DMS114 treated with DMSO at 0.1 percent for 48 hours (cell line): ENCODE measurements at regions not wholly inside any gene's neighbourhood (a gene's known extent, or its start where the extent isn't known, plus 50 kb on each side); places are given as distances from the start of the nearest gene placed in this dataset.
"Not testable (repeated sequence)": the region's sequence is repeated elsewhere in the genome, so short reads cannot be mapped to it uniquely, and the experiment has no call there.

ENCODE experiments used
- DNase-seq: peaks from one replicate; lab custom pipeline; 2025; ENCODE audit not compliant: unreplicated experiment; lab: John Stamatoyannopoulos, UW

DNA sequence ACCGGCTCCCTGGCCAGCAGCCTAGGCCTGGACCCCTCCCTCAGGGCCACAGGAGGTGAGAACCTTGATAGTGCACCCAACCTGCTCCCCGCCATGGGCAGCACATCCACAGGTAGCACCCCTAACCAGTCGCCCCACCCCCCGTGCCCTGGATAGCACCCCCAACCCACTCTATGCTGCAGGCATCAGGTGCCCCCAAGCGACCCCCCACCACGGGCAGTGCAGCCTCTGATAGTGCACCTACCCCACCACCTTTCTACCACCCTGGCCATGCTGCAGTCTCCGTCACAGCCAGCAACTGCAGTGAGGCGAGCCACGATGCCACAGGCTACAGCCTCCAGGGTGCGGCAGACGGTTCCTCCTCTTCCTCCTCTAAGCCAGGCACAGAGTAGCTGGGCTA is 55.6 kb downstream of the SOWAHC start:
- no peak for DNase-seq

DNA sequence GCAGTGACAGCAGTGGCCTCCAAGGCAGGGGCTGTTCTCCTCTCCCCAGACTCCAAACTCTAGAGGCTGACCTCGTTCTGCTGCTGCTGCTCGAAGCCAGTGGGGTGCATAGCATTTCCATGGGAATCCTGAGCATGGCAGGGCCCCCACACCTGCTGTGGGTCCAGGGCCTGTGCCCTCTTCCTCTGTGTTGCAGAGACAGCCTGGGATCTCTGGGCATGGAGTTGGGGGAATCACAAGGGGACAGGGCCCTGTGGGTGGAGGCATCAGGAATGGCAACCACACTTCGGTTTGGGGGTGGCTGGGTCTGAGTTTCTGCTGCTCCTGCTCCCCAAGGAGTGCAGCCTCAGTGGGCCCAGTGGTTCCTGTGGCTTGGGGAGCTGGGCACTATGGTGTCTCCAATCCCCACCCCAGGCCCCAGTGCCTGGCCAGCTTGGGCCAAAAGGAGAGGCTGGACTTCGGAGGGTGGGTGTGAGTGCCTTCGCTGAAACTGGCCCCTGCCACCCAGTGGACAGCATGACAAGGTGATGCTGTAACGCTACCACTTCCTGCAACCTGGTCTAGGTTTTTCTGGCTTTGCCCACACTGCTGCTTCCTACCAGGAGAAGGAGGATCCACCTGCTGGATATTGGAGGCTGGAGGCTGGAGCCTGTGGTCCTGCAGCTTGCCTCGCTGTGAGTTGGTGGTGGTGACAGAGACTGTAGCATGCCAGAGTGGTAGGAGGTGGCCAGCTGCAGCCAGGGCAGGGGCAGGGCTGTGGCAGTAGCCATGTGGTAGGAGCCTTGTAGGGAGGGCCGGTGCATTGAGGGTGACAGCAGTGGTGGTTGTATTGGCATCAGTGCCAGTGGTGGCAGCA is 56.6 kb downstream of the SOWAHC start:
- DNase-seq, result no peak

DNA sequence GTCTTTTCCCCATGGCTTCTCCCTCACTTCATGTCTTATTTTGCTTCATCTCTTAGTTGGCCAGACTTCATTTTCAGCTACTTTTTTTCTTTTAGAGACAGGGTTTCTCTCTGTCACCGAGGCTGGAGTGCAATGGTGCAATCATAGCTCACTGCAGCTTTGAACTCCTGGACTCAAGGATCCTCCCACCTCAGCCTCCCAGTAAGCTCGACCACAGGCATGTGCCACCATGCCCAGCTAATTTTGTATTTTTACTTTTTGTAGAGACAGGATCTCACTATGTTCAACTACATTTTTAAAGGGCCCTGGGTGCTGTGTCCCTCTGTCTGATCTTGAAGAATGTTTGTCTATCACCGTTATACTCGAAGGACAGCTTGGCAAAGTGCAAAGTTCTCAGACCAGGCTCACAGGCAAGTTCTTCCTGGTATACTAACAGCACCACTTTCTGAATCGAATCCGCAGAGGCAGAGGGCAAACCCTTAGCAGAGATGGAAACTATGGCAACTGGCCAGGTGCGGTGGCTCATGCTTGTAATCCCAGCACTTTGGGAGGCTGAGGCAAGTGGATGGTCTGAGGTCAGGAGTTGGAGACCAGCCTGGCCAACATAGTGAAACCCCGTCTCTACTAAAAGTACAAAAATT is 60.9 kb downstream of the SOWAHC start:
- DNase-seq, result no peak

DNA sequence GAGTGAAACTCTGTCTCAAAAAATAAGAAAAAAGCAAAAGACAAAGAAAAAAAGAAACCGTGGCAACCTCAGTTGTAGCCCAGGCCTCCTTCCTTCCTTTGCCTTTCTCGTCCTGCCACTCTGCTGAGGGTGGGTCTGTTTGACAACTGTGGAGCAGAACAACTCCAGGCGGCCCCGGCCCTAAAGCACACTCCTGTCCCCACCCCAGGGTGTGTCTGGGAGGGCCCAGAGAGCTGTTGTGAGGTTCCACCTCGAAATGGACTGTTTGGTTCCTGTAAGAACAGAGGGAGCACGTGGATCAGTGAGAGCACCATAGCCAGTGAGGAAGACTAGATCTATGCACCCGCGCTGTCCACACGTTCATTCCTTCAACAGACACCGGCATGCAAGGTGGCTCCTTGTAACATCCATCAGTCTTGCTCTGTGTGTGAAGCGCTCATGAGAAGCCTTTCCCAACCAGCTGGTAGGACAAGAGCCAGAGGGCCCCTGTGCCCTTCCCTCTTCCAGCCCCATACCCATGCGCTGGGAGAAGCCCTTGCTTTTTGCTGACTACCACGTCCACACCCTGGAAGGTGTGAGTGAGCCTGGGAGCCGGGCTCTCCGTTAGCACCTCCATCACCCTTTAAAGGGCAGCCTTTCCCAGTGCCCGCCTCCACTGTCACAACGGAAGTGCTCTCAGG is 61.6 kb downstream of the SOWAHC start:
- DNase-seq, result no peak

DNA sequence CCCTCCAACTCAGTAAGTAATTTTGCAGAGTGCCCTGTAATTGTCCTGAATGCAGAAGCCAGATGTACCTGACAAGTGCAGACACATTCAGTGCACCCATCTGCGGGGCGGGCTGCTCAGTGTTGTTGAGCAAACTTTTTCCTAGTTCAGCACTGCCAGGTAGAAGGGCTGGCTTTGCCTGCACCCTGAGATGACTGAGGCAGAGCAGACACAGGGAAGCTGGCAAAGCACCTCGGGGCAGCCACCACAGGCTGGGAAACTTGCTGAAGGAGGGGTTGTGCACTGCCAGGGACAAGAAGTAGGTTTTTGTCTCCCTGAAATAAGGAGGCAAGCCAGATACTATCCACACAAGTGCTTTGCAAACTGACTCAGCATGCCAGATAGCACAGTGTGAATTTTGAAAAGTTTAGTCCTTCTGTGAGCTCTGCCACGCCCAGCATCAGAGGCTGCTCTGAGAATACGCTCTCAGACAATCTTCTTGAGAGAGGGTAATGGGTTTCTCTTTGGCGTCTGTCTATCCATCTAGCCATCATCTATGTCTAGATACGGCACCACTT is 62.3 kb downstream of the SOWAHC start:
- no peak for DNase-seq

DNA sequence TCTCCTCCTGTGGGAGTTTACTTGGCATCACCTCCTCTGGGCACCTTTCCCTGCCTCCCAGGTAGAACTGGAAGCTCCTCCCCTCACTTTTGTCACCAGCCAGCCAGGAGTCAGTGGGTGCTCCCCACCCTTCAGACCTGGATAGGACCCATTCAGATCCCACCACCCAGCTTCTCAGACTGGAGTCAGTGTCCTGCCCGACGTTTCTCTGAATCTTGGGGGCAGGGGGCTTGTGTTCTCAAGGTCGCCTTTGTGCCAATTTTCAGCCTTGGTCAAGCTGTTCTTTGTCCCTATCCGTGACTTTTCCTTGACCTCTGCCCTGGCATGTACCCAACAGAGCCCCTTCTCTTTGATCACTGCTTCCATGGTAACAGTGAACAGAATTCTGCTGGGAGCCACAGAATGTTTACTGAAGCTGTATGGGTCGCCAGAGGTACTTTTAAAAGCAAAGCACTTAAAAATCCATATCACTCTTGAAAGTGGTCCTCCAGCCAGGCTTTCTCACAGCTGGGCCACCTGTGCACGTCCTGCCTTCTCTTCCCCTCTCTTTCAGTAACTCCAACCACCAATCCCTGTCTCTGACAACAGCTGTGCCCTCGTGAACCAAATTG is 63.1 kb downstream of the SOWAHC start:
- not testable (repeated sequence) for DNase-seq

DNA sequence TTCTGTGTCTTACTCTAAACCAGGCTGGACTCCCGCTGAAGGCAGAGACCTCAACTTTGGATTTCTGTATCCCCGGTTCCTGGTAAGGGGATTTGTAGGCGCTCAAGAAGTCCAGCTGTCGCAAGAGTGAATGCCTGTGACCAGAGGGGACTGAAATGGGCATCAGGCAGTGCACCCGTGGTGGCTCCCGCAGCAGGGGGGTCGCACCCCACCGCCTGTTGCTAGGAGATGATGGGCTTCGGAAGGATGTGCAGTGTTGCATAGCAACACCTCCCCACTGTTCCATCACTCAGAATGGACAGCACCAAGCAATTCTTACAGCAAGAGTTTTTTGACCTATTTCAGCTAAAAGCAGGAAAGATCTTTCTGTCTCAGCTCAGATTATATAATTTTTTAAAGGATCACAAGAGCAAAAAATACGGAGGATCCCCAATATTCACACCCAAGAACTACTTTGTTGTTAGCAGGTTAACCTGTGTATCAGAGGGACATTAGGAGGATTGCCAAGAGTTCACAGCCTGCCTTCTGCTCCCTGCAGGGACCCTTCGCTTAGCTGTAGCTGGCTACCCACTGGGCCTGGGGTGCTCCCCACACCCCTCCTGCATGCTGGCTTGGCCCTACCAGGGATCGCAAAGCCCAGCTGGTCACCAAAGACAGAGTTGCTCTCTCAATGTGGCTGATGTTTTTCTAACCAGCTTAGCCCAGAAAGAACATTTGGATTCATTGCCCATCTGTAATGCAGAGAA is 63.8 kb downstream of the SOWAHC start:
- DNase-seq, result no peak

DNA sequence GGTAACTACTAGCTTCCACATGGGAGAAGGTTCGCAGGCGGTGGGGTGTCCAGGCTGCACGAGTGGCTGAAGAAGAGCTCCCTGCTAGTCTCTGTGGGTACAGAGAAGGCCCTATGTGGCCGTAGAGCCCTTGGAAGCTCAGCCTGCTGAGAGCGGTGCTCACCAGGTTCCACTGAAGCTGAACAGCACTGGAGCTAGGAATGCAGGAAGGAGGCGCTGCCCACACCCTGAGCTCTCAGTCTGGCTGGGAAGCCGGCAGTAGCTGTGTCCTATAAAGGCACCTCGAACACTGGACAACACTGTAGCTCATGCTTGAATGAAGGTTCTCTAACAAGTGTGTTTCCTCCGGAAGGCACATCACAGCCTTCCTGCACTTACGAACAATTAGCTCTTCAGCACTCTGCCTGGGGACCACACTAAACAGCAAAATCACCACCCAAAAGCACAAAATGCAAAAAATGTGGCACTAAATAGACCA is 64.6 kb downstream of the SOWAHC start:
- not testable (repeated sequence) for DNase-seq

DNA sequence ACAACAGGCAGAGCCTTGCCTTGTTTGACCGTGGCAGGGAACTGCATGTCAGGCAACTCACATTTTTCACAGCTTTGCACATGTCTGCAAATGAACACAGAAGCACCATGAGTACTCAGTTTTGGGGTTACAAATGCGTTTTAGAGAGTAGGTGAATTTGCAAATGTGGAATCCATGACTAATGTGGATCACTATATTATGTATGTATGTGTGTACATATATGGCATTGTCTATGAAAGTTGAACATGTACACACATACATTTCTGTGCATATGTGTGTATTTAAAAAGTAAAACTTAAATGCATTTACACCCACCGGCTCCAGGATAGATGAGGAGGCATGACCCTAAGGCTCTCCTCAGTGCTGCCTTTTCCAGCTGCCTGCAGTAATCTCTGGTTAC is 65.1 kb downstream of the SOWAHC start:
- no peak for DNase-seq

DNA sequence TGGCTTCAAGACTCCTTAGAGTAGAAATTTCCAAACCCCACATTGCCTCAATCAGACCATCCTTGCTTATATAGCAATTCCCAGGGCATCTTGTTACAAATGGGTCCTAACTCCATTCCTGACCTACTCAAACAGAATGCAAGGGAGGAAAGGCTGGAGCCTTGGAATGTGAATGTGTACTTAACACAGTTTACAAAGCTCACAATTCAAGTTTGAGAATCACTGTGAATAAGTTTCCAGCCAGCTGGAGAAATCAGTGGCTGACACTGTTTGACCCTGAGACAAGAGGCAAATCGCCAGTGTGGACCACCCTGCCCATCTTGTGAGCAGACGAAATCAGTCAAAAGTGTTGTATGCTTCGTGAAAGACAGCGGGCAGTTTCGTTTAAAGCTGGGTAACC is 65.5 kb downstream of the SOWAHC start:
- DNase-seq, result no peak

DNA sequence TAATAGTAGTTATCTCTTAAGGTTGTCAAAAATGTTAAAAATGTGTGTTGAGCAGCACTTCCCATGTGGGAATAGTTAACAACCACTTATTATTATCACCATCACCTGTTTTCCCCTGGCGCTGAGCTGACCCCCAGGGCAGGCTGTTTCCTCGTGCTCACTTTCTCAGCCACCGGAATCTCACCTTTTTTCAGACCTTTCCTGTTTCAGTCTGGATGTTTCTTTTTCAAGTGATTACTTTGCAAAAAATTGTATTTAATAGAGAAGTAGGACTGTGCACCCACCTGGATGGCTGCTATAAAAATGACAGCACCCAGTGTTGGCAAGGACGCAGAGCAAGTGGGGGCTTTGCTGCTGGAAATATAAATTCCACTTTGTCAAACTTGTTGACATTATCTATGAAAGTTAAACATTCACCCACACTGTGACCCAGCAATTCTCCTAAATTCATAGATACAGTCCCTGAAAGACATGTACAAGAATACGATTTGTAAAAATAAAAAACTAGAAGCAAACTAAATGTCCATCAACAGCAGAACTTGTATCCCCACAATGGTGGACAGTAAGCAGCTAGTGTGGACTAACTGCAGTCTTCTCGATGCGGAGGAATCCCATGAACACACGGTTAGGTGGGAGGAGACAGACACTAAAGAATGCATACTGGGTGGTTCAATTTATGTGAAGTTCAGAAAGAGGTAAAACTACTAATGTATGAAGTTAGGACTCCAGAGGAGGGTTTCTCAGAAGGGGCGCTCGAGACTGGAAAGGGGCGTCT is 66.5 kb downstream of the SOWAHC start:
- no peak for DNase-seq

DNA sequence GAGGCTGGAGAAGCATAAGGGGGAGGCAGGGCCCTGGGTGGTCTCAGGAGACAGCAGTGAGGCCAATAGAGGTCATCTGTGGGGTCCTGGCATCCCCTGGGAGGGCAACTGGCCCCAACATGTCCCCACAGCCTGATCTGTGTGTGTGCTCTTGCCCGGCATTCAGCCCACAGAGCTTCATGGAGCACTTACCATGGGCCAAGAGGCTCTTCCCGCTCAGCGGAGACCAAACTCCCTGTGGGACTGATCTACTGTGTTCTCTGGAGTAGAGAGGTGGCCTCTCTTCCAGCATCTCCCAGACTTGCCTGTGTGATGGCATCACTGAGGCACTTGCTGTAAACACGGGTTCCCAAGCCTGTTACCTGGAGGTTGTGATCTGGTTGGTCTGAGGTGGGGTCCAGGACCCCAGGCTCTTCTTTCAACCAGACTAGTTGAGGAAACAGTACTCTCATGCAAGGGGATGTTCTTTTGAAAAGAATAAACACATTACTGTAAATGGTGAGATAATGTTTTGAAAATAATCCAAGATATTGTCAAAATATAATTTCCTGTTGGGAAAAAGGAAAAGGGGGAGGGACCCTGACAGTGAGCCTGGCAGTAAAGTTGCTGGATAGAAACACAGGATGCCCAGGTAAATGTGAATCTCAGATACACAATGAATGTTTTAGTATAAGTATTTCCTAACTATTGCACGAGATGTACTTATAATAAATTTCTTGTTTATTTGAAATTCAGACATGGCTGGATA is 67.6 kb downstream of the SOWAHC start:
- no peak for DNase-seq

DNA sequence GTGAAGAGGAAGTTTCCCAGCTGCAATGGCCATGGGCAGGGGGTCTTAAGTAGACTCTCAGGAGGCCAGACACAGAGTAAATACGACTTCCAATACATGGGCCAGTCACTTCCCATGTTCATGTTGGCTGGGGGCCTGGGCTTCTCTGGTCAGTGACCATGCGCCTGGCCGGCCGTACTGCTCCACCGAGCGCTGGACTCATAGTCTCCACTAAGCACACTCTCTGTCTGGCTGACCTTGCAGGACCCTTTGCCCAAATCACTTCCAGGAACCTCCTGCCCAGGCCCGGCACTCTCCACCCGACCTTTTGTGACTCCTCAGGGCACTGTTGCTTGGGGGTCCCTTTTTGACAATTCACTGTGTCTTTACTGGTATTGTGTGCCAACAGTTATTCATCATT is 69.3 kb downstream of the SOWAHC start:
- DNase-seq, result no peak

DNA sequence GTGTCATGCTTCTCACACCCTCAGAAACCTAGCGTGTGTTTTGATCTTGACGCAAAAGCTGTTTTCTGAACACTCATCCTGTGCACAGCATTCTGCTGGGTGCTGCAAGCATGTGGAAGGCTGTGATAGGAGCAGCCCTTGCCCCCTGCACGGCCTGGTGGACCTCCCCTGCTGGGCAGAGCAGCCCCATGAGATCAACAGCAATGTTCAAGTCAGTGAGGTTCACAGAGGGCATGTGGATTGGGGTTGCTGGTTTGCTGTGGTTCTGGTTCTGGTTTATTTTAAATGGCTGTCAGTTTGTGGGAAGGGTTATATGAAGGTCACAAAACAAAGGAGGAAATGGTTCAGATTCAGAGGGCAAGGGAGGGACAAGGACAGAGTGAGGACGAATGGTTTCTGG is 71.3 kb downstream of the SOWAHC start:
- no peak for DNase-seq

DNA sequence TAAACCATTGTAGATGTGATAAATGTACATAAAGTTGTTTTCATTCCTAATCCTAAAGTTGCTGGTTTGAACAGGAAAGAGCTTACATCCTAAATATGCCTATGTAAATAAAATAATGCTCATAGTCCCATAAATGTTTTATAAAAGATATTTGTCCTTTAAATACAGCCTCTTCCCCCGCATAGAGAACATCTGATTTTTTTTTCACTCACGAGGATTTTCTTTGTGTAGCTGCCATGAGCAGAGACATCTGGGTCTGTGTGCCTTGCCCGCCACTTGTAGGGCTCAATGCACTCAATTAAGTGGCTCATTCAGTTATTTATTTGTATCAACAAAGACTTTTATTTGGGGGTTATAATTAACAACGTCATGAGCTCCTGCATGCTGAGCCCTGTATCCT is 72.8 kb downstream of the SOWAHC start:
- DNase-seq, result no peak

DNA sequence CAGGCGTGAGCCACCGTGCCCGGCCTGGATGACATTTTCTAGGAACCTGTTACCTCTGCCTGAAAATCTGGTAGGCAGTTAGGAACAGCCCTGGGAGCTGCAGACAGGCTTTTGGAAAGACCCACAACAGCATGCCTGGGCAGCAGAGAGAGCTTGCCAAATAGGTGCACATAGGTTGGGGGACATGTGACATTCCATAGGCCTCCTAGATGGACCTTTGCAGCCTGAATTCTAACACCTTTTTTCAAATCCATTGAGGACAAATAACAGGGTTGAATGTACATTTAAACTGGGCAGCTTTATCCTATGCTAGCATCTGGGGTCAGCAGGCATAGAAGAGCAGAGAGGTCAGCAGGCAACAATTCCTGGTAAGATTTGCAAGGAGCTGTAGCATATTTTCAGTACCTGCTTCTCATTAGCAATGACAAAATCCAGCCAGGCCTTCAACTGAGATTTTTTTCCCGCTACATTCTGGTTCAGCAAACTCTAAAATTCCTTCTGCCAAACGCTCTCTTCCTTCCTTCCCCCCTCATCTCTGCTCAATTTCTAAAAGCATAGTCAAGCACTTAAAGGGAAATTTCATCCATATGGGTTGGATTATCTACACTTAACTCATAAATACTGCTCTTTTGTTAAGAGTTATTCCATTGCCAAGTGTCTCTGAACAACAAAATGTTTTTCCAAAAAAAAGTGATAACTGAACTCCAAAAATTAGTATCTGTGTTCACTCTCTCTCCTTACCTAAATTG is 75.2 kb downstream of the SOWAHC start:
- DNase-seq, result no peak

DNA sequence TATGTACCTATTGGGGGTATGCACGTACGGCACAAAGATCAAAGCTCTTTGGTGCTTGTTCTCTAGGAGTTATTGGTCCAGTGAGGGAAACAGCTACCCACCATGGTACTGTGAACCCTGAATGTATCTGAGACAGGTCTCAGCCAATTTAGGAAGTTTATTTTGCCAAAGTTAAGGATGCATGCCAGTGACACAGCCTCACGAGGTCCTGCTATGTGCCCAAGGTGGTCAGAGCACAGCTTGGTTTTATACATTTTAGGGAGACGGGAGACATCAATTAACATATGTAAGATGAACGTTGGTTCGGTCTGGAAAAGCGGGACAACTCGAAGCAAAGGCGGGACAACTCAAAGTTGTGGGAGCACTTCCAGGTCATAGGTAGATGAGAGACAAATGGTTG is 75.8 kb downstream of the SOWAHC start:
- DNase-seq, result no peak

DNA sequence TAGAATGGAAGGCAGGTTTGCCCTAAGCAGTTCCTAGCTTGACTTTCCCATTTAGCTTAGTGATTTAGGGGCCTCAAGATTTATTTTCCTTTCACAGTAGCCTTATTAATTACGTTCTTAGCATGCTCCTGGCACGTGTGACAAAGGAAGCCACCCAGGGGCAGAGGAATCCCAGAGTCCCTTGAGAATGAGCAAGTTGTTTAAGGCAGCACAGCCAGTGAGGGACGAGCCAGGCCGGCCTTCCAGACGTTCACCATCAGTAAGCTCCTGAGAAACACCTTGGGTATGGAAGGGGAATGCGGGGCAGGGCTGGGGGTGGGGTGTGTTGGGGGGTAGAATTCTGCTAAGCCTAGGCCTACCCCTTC is 76.3 kb downstream of the SOWAHC start:
- DNase-seq, result no peak
